Activated T-cell treated with anti-CD3 and anti-CD28 coated beads, Interleukin-2, amount 50 U/mL, for 72 hours (primary cell): ENCODE measurements at regions not wholly inside any gene's neighbourhood (a gene's known extent, or its start where the extent isn't known, plus 50 kb on each side); places are given as distances from the start of the nearest gene placed in this dataset.

Experiments used
- ATAC-seq, 2 donors: fragments of 150-1000 bp; cut with Tn5 transposase; replicated peaks in 1 of 2; 2 replicates each; pipeline ENCODE4 v1.10.0; 2021; ENCODE audit warnings: moderate library complexity in 2 of 2, mild to moderate bottlenecking in 1 of 2
- DNase-seq, 2 donors: peaks; one replicate each; pipeline ENCODE4 v3.0.0; 2021 to 2022; ENCODE audit warnings: mixed read lengths in 1 of 2
- H3K27ac Mint-ChIP-seq: one replicate; pipeline ENCODE4 v1.8.0; 2022; ENCODE audit warnings: mild to moderate bottlenecking, moderate library complexity, mixed read lengths
- H3K27me3 Mint-ChIP-seq: one replicate; pipeline ENCODE4 v1.8.0; 2022; ENCODE audit warnings: low read depth, mixed read lengths
- H3K36me3 Mint-ChIP-seq, 2 donors: one replicate each; pipeline ENCODE4 v1.8.0; 2022; ENCODE audit warnings: mixed read lengths in 2 of 2, mild to moderate bottlenecking in 1 of 2; ENCODE audit not compliant: insufficient read depth in 2 of 2
- H3K4me1 Mint-ChIP-seq: one replicate; pipeline ENCODE4 v1.8.0; 2022; ENCODE audit warnings: low read depth, mixed read lengths
- H3K4me3 Mint-ChIP-seq, 2 donors: one replicate each; pipeline ENCODE4 v1.8.0; 2022; ENCODE audit warnings: mild to moderate bottlenecking in 2 of 2, mixed read lengths in 2 of 2, moderate library complexity in 2 of 2
- H3K9me3 Mint-ChIP-seq, 2 donors: one replicate each; pipeline ENCODE4 v1.8.0; 2022; ENCODE audit warnings: mixed read lengths in 2 of 2

DNA sequence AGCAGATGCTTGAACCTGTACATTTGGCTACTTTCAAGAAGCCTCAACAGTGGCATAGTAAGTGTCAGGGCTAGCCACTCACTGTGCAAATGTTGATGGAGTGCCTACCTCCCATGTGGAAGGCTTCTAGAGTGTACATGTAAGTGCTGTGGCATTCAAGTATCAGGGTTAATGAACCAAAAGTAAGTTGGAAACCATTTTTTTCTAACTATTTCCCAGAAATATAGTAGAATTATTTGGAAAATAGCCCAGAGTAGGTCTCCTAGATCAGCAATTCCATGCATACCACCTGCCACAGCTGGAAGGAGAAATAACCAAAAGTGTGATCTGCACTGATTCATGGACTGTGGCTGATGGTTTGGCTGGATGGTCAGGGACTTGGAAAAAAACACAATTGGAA, 53.3 kb downstream of the FOXD1 start:
- H3K9me3 Mint-ChIP-seq: no peaks in the 10 kb centered on the region
- no peak for ATAC-seq
- H3K4me3 Mint-ChIP-seq: no peak overlapping the region
- H3K27ac Mint-ChIP-seq: no peak overlapping the region
- H3K36me3 Mint-ChIP-seq: no peaks in the 10 kb centered on the region
- no peaks in the 10 kb centered on the region for H3K4me1 Mint-ChIP-seq
- H3K27me3 Mint-ChIP-seq: peaks cover 19% of the 10 kb centered on the region
- DNase-seq: no peak

DNA sequence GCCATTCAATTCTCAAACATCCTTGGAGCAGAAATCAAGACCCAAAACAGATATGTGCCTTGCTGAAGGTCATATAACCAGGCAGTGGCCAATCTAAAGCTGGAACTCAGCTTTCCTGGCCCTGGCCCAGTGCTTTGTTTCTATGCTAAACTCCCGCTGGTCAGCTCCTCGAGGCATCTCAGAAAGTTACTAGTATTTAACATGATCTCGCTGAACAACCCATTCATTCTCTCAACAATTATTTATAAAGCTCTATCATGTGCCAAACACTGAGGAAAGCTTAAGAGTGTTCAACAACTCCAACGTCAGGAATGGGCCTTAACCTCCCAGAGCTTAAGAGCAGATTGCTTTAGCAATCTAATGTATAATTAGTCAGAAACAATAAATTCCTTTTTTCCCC, 54.0 kb downstream of the FOXD1 start:
- Mint-ChIP-seq H3K4me3 (no peak overlapping the region), H3K36me3 (no peaks in the 10 kb centered on the region), H3K27ac (no peak overlapping the region), H3K27me3 (peaks cover 15% of the 10 kb centered on the region), H3K9me3 (no peaks in the 10 kb centered on the region), H3K4me1 (no peaks in the 10 kb centered on the region)
- no peak for DNase-seq
- ATAC-seq: no peak

DNA sequence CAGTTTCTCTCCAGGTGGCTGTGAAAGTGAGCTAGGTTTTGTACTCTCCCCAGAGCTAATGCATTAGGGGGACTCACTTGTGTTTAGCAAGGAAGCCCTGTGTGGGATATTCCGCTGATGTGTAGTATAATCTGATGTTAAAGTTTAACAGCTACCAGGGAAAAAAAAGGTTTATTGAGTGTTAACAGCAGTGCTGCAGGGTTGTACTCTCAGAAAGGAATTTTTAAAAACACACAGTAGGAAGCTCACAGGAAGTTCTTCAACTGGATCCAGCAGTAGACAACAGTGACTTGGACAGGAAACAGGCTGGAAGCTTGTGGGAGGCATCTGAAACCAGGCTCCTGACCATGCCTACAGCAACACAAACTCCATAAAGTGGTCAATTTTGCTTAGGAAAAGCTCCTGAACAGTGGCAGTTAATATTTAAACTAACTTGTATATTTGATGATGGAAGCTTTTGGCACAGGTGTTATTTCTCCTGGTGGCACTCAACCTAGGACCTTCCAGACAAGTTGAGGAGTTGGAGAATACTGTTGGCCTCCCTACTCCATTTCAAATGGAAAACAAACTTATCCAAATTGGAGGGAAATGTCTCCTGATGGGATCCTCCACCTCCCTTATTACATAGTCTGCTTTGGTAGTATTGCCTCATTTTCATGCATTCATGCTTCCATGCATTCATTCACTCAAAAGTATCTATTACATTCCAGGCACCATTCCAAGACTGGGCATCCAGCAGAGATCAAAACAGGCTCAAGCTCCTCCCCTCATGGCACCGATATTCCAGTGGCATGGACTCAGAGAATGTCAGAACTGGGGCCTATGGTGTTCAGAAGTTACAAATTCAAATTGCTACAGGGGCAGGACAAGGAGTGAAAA, 54.7 kb downstream of the FOXD1 start:
- H3K36me3 Mint-ChIP-seq: no peaks in the 10 kb centered on the region
- H3K4me1 Mint-ChIP-seq: no peaks in the 10 kb centered on the region
- DNase-seq (no peak), ATAC-seq (no peak)
- peaks cover 15% of the 10 kb centered on the region for H3K27me3 Mint-ChIP-seq
- H3K27ac Mint-ChIP-seq: no peak overlapping the region
- H3K9me3 Mint-ChIP-seq: no peaks in the 10 kb centered on the region
- H3K4me3 Mint-ChIP-seq: no peak overlapping the region

DNA sequence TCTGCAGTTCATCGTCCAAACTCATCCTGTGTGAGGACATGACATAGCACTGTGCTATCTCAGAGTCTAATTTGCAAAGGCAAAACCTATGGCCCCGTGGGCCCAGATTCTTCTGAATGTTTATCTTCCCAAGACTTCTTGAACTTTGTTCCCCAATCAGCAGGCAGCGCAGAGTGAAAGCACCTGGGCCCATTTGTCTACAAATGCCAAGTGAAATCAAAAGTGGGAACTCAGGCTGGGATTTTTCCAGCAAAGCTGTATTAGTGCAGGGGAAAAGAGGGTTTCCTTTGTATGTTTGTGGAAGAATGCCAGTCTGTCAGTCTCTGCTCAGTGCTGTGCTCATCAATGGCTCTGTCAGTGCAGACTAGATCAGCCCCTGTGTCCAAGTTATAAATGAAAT, 55.8 kb downstream of the FOXD1 start:
- Mint-ChIP-seq H3K4me3 (no peak overlapping the region), H3K27ac (no peak overlapping the region), H3K27me3 (peaks cover 15% of the 10 kb centered on the region), H3K9me3 (no peaks in the 10 kb centered on the region), H3K4me1 (peaks cover 6% of the 10 kb centered on the region), H3K36me3 (no peaks in the 10 kb centered on the region)
- no peak for DNase-seq
- no peak for ATAC-seq

DNA sequence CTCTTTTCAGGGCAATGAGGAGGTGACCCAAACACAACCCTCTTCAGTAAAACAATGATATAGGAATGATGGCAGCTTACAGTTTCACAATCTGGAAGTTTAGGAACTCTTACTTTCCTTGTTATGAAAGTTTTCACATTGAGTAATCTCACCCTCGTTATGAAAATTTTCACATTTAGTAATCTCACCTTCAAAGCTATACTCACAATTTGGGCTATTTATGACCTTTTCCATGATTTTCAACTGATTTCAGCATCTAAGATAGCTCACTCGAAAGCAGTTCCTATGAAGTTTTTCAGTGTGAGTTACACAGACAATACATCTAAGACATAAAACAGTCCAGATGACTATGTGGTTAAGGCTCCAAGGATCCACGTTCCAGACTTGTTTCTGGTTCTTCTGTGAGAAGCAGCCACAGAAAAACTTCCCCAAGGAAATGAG, 57.1 kb downstream of the FOXD1 start:
- H3K27ac Mint-ChIP-seq: no peak overlapping the region

DNA sequence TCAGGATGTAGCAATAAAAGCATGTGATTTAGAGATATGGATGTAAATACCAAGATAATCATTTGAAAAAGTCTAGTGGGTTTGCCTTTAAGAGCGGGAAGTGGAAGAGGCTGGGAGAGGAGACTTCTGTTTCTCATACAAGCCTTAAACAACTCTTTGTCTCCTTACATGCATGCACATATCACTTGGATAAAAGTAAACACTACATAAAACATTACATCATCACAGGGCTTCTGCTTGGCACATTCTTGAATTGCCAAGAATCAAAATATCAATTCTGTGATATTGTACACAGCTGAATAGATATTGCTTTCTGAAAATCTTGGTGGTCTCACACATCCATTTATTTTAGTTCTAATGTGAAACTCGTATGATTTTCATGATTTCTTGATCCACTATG, 57.6 kb downstream of the FOXD1 start:
- DNase-seq (no peak), ATAC-seq (no peak)
- Mint-ChIP-seq H3K4me1 (peaks cover 13% of the 10 kb centered on the region), H3K27me3 (peaks cover 22% of the 10 kb centered on the region), H3K4me3 (no peak overlapping the region), H3K9me3 (no peaks in the 10 kb centered on the region), H3K36me3 (peaks cover 0 to 2% of the 10 kb centered on the region in 2 donors), H3K27ac (no peak overlapping the region)

More for the DNA sequence above, 57.1 kb downstream of the FOXD1 start:
- Mint-ChIP-seq H3K4me3 (no peak overlapping the region), H3K9me3 (no peaks in the 10 kb centered on the region), H3K36me3 (no peaks in the 10 kb centered on the region), H3K27me3 (peaks cover 22% of the 10 kb centered on the region), H3K4me1 (peaks cover 13% of the 10 kb centered on the region)
- no peak for DNase-seq
- ATAC-seq: no peak

DNA sequence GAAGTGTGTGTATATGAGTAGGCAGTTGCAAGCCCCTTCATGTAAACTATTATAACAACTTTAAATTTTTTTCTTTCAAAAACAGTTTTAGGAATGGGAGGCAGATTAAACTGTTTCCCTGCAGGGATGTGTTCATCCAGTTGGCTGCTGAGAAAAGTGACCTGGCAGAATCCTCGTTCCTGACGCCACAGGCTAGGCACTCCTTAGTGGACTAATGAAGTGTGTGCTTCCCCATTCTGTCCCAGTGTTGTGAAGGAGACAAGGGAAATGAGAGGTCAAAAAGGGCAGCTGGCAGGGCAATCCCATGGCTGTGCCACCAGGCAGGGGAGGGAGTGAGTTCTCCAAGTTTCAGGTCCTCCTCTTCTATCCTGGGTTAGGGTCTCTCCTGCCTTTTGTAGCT, 59.8 kb downstream of the FOXD1 start:
- no peak overlapping the region for H3K27ac Mint-ChIP-seq
- H3K27me3 Mint-ChIP-seq: peaks cover 33% of the 10 kb centered on the region
- peaks cover 13% of the 10 kb centered on the region for H3K4me1 Mint-ChIP-seq
- peaks cover 3 to 5% of the 10 kb centered on the region in 2 donors for H3K9me3 Mint-ChIP-seq
- H3K4me3 Mint-ChIP-seq: no peak overlapping the region
- DNase-seq (no peak), ATAC-seq (no peak)
- H3K36me3 Mint-ChIP-seq: peaks cover 8 to 17% of the 10 kb centered on the region in 2 donors

DNA sequence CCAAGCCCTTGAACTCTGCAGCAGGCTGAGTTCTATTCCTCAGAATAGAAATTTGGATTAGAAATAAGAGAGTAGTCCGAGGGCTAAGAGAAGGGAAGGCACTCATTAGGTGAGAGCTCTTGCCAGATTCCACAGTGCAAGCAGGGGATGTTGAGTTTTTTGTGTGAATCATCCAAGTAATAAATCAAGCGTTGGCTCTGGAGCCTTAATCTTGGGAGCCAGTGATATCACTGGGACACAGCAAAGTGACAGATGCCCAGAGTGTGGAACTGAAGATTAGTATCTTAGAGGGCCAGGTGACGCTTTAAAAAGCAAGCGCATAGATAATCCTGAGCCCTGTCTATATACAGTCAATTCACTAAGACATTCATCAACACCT, 60.3 kb downstream of the FOXD1 start:
- Mint-ChIP-seq H3K9me3 (peaks cover 5% of the 10 kb centered on the region in 2 donors), H3K27me3 (peaks cover 37% of the 10 kb centered on the region), H3K27ac (no peak overlapping the region), H3K36me3 (peaks cover 8 to 17% of the 10 kb centered on the region in 2 donors), H3K4me3 (no peak overlapping the region), H3K4me1 (peaks cover 13% of the 10 kb centered on the region)
- DNase-seq: no peak
- ATAC-seq: no peak

DNA sequence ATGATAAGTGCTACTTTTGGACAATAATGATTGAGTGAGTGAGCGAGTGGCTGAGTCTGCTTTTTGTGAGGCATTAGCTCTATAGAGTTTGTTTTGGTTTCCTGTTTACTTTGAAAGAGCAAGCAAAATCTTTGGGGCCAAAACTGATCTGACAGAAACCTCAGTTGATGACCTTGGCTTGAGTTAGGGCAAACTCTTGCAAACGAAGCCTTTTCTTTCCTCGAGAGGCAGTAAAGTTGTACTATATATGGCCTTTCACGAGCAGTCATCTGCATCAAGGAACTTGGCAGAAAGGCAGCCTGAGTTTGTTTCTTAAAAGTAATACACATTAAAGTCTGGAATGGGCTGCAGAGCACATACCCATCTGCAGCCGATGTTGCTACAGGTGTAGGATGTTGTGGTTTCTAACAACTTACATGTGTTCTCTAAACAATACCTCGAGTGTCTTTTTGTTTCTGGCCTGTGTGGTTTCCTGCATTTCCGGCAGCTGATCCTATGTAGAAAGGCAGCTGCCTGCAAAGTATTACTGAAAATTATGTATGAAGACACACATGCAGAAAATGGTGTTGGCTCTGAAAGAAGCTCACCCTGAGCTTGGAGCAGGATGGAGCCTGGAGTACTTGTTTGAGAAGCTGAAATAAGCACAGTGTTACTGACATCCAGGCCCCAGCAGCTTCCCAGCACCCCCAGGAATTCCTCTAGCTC, 60.8 kb downstream of the FOXD1 start:
- Mint-ChIP-seq H3K9me3 (peaks cover 5% of the 10 kb centered on the region in 2 donors), H3K4me3 (peak overlapping the region in 1 of 2 donors; percentile 38), H3K27me3 (peaks cover 42% of the 10 kb centered on the region), H3K27ac (peak overlapping the region; percentile 12), H3K4me1 (peaks cover 13% of the 10 kb centered on the region), H3K36me3 (peaks cover 8 to 19% of the 10 kb centered on the region in 2 donors)
- DNase-seq (peak in 1 of 2 donors; percentile 21), ATAC-seq (peak; percentile 51 to 58)

DNA sequence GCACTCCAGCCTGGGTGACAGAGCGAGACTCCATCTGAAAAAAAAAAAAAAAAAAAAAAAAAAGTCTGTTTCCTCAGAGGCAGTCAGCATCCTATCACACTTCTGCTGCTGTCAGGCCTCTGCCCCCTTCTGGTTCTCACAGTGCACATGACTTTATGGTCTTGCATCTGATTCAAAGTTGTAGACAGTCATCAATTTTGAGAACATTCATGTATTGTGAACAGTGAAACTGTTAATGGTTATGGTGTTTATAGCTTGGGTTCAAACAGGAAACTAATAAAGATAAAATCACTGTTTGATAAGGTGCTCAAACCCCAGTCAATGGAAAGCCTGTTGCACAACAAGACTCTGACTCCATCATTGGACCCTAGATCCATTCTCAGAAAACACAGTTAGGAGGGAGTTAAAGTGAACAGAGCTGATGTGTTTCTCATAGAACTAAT, 61.4 kb downstream of the FOXD1 start:
- Mint-ChIP-seq H3K36me3 (peaks cover 8 to 19% of the 10 kb centered on the region in 2 donors), H3K4me3 (peak overlapping the region in 1 of 2 donors; percentile 38), H3K4me1 (peaks cover 13% of the 10 kb centered on the region), H3K9me3 (peaks cover 5% of the 10 kb centered on the region in 2 donors), H3K27me3 (peaks cover 37% of the 10 kb centered on the region), H3K27ac (peak overlapping the region; percentile 12)
- ATAC-seq (peak in 1 of 2 donors; percentile 64), DNase-seq (no peak)

DNA sequence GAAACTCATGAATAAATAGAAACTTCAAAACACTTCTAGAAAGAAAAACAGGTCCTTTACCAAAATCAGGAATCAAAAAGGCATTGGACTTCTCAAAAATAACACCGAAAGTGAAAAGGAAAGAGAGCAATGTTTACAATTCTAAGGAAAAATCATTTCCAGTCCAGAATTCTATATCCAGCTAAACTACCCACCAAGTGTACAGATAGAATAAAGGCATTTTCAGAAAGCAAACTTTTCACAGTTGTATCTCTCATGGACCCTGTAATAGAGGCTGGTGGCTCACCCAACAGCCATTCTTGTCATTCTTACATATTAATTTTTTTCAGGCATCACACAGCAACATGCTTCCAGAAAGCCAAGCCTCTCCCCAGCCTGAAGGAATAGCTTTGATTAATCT, 63.7 kb downstream of the FOXD1 start:
- no peak overlapping the region for H3K27ac Mint-ChIP-seq
- ATAC-seq (no peak), DNase-seq (no peak)
- H3K27me3 Mint-ChIP-seq: peaks cover 53% of the 10 kb centered on the region
- H3K4me1 Mint-ChIP-seq: peaks cover 28% of the 10 kb centered on the region
- H3K4me3 Mint-ChIP-seq: no peak overlapping the region
- peaks cover 5% of the 10 kb centered on the region in 2 donors for H3K9me3 Mint-ChIP-seq
- H3K36me3 Mint-ChIP-seq: peaks cover 10 to 19% of the 10 kb centered on the region in 2 donors

DNA sequence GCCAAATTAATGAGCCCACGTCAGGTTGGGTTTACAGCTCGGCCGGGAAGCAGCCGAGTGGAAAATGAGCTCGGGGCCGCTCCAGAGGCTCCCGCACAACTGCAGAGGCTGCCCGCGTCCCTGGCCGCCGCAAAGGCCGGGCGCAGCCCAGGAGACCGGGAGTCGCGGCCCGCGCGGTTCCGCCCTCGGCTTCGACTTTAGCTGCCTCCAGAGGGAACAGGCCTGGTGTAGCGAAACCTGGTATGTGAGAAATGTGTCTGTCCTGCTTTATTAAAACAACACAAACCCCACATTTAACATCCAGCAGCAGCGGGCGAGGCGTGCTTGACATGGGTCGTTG, 66.2 kb downstream of the FOXD1 start:
- peaks cover 72% of the 10 kb centered on the region for H3K27me3 Mint-ChIP-seq
- H3K4me1 Mint-ChIP-seq: peaks cover 19% of the 10 kb centered on the region
- ATAC-seq (no peak), DNase-seq (no peak)
- H3K9me3 Mint-ChIP-seq: peaks cover 5% of the 10 kb centered on the region in 2 donors
- H3K36me3 Mint-ChIP-seq: peaks cover 10 to 19% of the 10 kb centered on the region in 2 donors
- H3K27ac Mint-ChIP-seq: no peak overlapping the region
- no peak overlapping the region for H3K4me3 Mint-ChIP-seq

DNA sequence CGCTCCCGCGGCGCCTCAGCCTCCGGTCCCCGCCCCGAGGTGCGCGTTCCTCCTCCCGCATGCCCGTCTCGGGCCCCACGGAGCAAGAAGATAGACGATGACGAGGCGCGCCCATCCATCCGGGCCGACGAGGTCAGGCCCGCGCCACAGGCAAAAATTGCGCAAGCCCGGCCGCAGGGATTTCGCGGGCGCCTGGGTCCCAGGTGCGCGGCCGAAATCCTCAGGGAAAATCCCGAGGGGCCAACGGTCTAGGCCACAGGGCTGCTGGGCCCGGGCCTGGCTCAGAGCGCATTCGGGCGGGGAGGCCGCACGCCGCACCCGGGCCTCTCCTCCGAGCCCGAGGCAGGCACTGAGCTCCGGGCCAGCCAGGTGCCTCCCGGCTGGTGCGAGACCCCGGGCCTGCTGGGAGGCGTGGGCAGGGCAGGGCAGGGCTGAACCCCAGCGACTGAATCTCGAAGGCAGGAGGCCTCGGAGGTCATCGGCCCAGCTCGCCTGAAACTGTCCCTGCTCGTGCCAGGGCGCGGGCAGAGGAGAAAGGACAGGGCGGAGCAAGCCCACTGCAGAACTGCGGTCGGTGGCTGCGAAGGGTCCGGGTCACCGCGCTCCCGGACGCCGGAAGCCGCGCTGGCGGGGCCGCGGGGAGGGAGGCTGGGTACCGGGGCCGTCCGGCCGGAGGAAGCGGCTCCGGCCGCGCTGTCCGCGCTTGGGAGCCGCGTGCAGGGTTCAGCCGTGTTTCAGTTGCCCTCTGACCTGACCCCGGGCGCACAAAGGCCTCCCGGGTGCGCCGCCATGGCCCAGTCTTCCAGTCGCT, 66.8 kb downstream of the FOXD1 start:
- peaks cover 75% of the 10 kb centered on the region for H3K27me3 Mint-ChIP-seq
- H3K9me3 Mint-ChIP-seq: peaks cover 5% of the 10 kb centered on the region in 2 donors
- peak overlapping the region; percentile 72 to 78 for H3K4me3 Mint-ChIP-seq
- H3K4me1 Mint-ChIP-seq: peaks cover 16% of the 10 kb centered on the region
- H3K36me3 Mint-ChIP-seq: peaks cover 10 to 19% of the 10 kb centered on the region in 2 donors
- H3K27ac Mint-ChIP-seq: no peak overlapping the region
- ATAC-seq: peak; percentile 30 to 31
- peak in 1 of 2 donors; percentile 5 for DNase-seq
